ENCODE measurements at regions not wholly inside any gene's neighbourhood (a gene's known extent, or its start where the extent isn't known, plus 50 kb on each side); places are given as distances from the start of the nearest gene placed in this dataset.
"Not testable (repeated sequence)": the region's sequence is repeated elsewhere in the genome, so short reads cannot be mapped to it uniquely, and the experiment has no call there.

DNA sequence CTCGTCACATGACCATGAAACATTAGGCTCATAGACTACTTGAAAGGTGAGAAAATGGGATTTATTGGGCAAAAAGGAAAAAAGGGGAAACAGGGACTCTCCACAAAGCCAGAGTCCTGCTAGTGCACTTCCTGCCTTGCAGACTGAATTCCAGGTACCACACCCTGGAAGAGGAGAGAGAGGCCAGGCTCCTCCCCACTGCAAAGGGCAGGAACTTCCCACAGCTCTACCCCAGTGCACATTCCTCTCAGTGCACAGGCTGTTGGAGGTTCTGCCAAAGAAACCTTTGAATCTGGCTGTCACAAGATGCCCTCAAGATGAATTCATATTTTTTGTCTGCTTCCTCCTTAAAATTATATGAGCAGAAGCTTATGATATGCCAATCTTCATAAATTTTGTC lies 920.4 kb upstream of the GJE1 start:
- Histone ChIP-seq H3K4me3 (ENCODE audit: low read length) (no peak overlapping the region), H3K27me3 (replicated peaks; ENCODE audit: control insufficient read depth, insufficient read depth, low read length) (no peaks in the 10 kb centered on the region), H3K4me1 (ENCODE audit: control insufficient read depth, insufficient read depth, low read length) (no peaks in the 10 kb centered on the region), H3K36me3 (ENCODE audit: control insufficient read depth, insufficient read depth, low read length, severe bottlenecking) (no peaks in the 10 kb centered on the region), H3K9me3 (ENCODE audit: control insufficient read depth, low read length) (no peaks in the 10 kb centered on the region), H3K9ac (ENCODE audit: low read length) (no peak overlapping the region)
- DNase-seq (ENCODE audit: low read depth) = no peak

DNA sequence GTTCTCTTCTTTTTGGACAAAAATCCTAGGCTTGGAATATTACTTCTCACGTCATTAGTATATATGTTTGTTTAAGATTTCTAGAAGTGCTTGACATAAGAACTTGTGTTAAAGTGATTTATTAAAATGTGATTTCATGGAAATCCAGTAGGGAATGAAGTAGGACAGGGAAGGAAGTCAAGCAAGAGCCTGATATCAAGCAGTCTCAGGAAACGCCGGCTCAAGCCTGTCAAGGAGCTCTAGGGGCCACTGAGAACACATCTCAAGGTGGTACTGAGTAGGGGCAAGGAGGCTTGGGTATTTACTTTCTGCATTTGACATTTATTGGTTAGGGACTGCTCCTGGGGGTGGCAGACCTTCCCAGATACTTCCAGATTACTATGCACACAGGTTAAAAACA lies 920.9 kb upstream of the GJE1 start:
- Histone ChIP-seq H3K9ac (ENCODE audit: low read length) (no peak overlapping the region), H3K9me3 (ENCODE audit: control insufficient read depth, low read length) (no peaks in the 10 kb centered on the region)
- DNase-seq (ENCODE audit: low read depth) = no peak

DNA sequence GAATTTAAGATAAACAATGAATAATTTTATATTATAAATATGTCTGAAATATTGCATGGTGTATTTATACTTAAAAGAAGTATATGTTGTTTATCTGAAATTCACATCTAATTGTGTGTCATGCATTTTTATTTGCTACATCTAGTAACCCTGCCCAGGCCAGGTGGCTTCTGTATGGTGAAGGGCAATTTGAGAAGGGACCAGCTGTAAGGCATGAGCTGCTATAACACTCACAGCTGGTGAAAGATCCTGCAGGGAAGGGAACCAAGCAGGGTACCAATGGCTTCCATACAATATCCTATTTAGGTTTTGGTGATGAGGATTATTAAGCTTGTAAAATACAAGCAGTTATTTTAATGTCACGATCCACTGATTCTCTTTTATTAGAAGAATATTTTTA lies 921.8 kb upstream of the GJE1 start:
- Histone ChIP-seq H3K4me3 (ENCODE audit: low read length) (no peak overlapping the region), H3K27me3 (replicated peaks; ENCODE audit: control insufficient read depth, insufficient read depth, low read length) (no peaks in the 10 kb centered on the region), H3K4me1 (ENCODE audit: control insufficient read depth, insufficient read depth, low read length) (no peaks in the 10 kb centered on the region), H3K9me3 (ENCODE audit: control insufficient read depth, low read length) (no peaks in the 10 kb centered on the region), H3K36me3 (ENCODE audit: control insufficient read depth, insufficient read depth, low read length, severe bottlenecking) (no peaks in the 10 kb centered on the region), H3K9ac (ENCODE audit: low read length) (no peak overlapping the region)
- DNase-seq (ENCODE audit: low read depth) = no peak

More for the DNA sequence above, 920.9 kb upstream of the GJE1 start:
- Histone ChIP-seq H3K36me3 (ENCODE audit: control insufficient read depth, insufficient read depth, low read length, severe bottlenecking) (no peaks in the 10 kb centered on the region), H3K4me1 (ENCODE audit: control insufficient read depth, insufficient read depth, low read length) (no peaks in the 10 kb centered on the region), H3K27me3 (replicated peaks; ENCODE audit: control insufficient read depth, insufficient read depth, low read length) (no peaks in the 10 kb centered on the region), H3K4me3 (ENCODE audit: low read length) (no peak overlapping the region)

DNA sequence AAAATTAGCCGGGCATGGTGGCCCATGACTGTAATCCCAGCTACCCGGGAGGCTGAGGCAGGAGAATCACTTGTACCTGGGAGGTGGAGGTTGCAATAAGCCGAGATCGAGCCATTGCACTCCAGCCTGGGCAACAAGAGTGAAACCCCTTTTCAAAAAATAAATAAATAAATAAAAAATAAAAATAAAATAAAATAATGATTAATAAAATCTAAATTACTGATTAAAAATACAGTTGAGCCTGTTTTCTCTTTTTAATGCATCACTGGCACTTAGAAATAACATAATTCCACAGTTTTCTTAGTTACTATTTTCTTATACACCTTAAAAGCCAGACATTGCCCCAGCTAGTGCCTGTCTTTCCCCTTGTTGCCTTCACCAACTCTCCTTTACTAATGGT lies 922.8 kb upstream of the GJE1 start:
- Histone ChIP-seq H3K4me3 (ENCODE audit: low read length) (no peak overlapping the region), H3K9ac (ENCODE audit: low read length) (no peak overlapping the region), H3K9me3 (ENCODE audit: control insufficient read depth, low read length) (no peaks in the 10 kb centered on the region), H3K27me3 (replicated peaks; ENCODE audit: control insufficient read depth, insufficient read depth, low read length) (no peaks in the 10 kb centered on the region), H3K36me3 (ENCODE audit: control insufficient read depth, insufficient read depth, low read length, severe bottlenecking) (no peaks in the 10 kb centered on the region), H3K4me1 (ENCODE audit: control insufficient read depth, insufficient read depth, low read length) (no peaks in the 10 kb centered on the region)
- DNase-seq (ENCODE audit: low read depth) = no peak

GRCh38 chr6:141208101-141208500 lies 924.6 kb upstream of the GJE1 start:
- no peak for DNase-seq (ENCODE audit: low read depth)
- Histone ChIP-seq H3K9me3 (ENCODE audit: control insufficient read depth, low read length) (no peaks in the 10 kb centered on the region), H3K4me1 (ENCODE audit: control insufficient read depth, insufficient read depth, low read length) (no peaks in the 10 kb centered on the region), H3K9ac (ENCODE audit: low read length) (no peak overlapping the region), H3K4me3 (ENCODE audit: low read length) (no peak overlapping the region), H3K36me3 (ENCODE audit: control insufficient read depth, insufficient read depth, low read length, severe bottlenecking) (no peaks in the 10 kb centered on the region), H3K27me3 (replicated peaks; ENCODE audit: control insufficient read depth, insufficient read depth, low read length) (no peaks in the 10 kb centered on the region)

- H3K9me3 ChIP-seq (ENCODE audit: control insufficient read depth, low read length) = no peaks in the 10 kb centered on the region
These were observed 928.7 kb upstream of the GJE1 start for GRCh38 chr6:141203902-141204575.

GRCh38 chr6:141202626-141203025 lies 930.1 kb upstream of the GJE1 start:
- DNase-seq (ENCODE audit: low read depth) = no peak
- no peaks in the 10 kb centered on the region for H3K36me3 ChIP-seq (ENCODE audit: control insufficient read depth, insufficient read depth, low read length, severe bottlenecking)
- no peaks in the 10 kb centered on the region for H3K9me3 ChIP-seq (ENCODE audit: control insufficient read depth, low read length)
- no peak overlapping the region for H3K9ac ChIP-seq (ENCODE audit: low read length)
- no peak overlapping the region for H3K4me3 ChIP-seq (ENCODE audit: low read length)
- no peaks in the 10 kb centered on the region for H3K27me3 ChIP-seq (replicated peaks; ENCODE audit: control insufficient read depth, insufficient read depth, low read length)
- H3K4me1 ChIP-seq (ENCODE audit: control insufficient read depth, insufficient read depth, low read length) = no peaks in the 10 kb centered on the region

More at GRCh38 chr6:141203902-141204575, 928.7 kb upstream of the GJE1 start:
- no peaks in the 10 kb centered on the region for H3K36me3 ChIP-seq (ENCODE audit: control insufficient read depth, insufficient read depth, low read length, severe bottlenecking)
- no peak overlapping the region for H3K4me3 ChIP-seq (ENCODE audit: low read length)
- no peak overlapping the region for H3K9ac ChIP-seq (ENCODE audit: low read length)
- no peaks in the 10 kb centered on the region for H3K27me3 ChIP-seq (replicated peaks; ENCODE audit: control insufficient read depth, insufficient read depth, low read length)
- peak; percentile 55 for DNase-seq (ENCODE audit: low read depth)
- H3K4me1 ChIP-seq (ENCODE audit: control insufficient read depth, insufficient read depth, low read length) = no peaks in the 10 kb centered on the region

GRCh38 chr6:141199074-141199473 lies 933.7 kb upstream of the GJE1 start:
- no peaks in the 10 kb centered on the region for H3K4me1 ChIP-seq (ENCODE audit: control insufficient read depth, insufficient read depth, low read length)
- peak; percentile 48 for DNase-seq (ENCODE audit: low read depth)
- H3K9me3 ChIP-seq (ENCODE audit: control insufficient read depth, low read length) = peaks cover 3% of the 10 kb centered on the region
- H3K36me3 ChIP-seq (ENCODE audit: control insufficient read depth, insufficient read depth, low read length, severe bottlenecking) = no peaks in the 10 kb centered on the region
- H3K9ac ChIP-seq (ENCODE audit: low read length) = no peak overlapping the region
- no peak overlapping the region for H3K4me3 ChIP-seq (ENCODE audit: low read length)
- H3K27me3 ChIP-seq (replicated peaks; ENCODE audit: control insufficient read depth, insufficient read depth, low read length) = no peaks in the 10 kb centered on the region

DNA sequence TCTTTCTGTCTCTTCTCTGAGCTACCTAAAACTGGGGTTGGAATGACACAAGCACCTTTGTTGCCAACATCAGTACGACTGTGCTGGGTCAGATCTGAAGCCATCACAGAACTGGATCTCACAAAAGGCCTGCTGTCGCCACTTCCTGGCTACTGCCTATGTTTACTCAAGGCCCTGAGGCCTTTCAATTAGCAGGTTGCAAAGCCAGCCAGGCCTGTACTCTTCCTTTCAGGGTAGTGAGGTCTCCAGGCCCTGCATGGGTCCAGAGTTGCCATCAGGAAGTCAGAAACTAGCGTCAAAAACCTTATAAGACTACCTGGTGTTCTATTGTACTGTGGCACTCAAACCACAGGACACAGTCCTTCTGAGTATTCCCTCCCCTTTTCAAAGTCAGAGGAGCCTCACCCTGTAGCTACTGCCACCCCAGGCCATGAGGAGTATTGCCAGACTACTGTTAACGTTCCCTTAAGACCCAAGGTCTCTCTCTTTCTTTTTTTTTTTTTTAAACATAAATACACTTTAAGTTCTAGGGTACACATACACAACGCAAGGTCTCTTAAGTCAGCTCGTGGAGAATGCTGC lies 937.4 kb upstream of the GJE1 start:
- Histone ChIP-seq H3K4me3 (ENCODE audit: low read length) (no peak overlapping the region), H3K4me1 (ENCODE audit: control insufficient read depth, insufficient read depth, low read length) (no peaks in the 10 kb centered on the region), H3K27me3 (replicated peaks; ENCODE audit: control insufficient read depth, insufficient read depth, low read length) (no peaks in the 10 kb centered on the region), H3K36me3 (ENCODE audit: control insufficient read depth, insufficient read depth, low read length, severe bottlenecking) (no peaks in the 10 kb centered on the region), H3K9ac (ENCODE audit: low read length) (no peak overlapping the region), H3K9me3 (ENCODE audit: control insufficient read depth, low read length) (peaks cover 24% of the 10 kb centered on the region)
- no peak for DNase-seq (ENCODE audit: low read depth)

GRCh38 chr6:141183368-141183767 lies 949.4 kb upstream of the GJE1 start:
- H3K9me3 ChIP-seq (ENCODE audit: control insufficient read depth, low read length) = peaks cover 8% of the 10 kb centered on the region
- no peak for DNase-seq (ENCODE audit: low read depth)
- no peaks in the 10 kb centered on the region for H3K36me3 ChIP-seq (ENCODE audit: control insufficient read depth, insufficient read depth, low read length, severe bottlenecking)
- H3K27me3 ChIP-seq (replicated peaks; ENCODE audit: control insufficient read depth, insufficient read depth, low read length) = no peaks in the 10 kb centered on the region
- H3K4me3 ChIP-seq (ENCODE audit: low read length) = no peak overlapping the region
- H3K9ac ChIP-seq (ENCODE audit: low read length) = no peak overlapping the region
- H3K4me1 ChIP-seq (ENCODE audit: control insufficient read depth, insufficient read depth, low read length) = no peaks in the 10 kb centered on the region

- DNase-seq (ENCODE audit: low read depth); H3K4me1 ChIP-seq (ENCODE audit: control insufficient read depth, insufficient read depth, low read length); H3K4me3 ChIP-seq (ENCODE audit: low read length); H3K27me3 ChIP-seq (replicated peaks; ENCODE audit: control insufficient read depth, insufficient read depth, low read length); H3K36me3 ChIP-seq (ENCODE audit: control insufficient read depth, insufficient read depth, low read length, severe bottlenecking); H3K9ac ChIP-seq (ENCODE audit: low read length); H3K9me3 ChIP-seq (ENCODE audit: control insufficient read depth, low read length): not testable (repeated sequence)
These were observed 957.3 kb upstream of the GJE1 start for GRCh38 chr6:141175458-141175857.

GRCh38 chr6:141174932-141175331 lies 957.8 kb upstream of the GJE1 start:
- no peaks in the 10 kb centered on the region for H3K9me3 ChIP-seq (ENCODE audit: control insufficient read depth, low read length)
- H3K4me3 ChIP-seq (ENCODE audit: low read length) = no peak overlapping the region
- no peaks in the 10 kb centered on the region for H3K36me3 ChIP-seq (ENCODE audit: control insufficient read depth, insufficient read depth, low read length, severe bottlenecking)
- no peaks in the 10 kb centered on the region for H3K27me3 ChIP-seq (replicated peaks; ENCODE audit: control insufficient read depth, insufficient read depth, low read length)
- no peak for DNase-seq (ENCODE audit: low read depth)
- H3K4me1 ChIP-seq (ENCODE audit: control insufficient read depth, insufficient read depth, low read length) = peaks cover 3% of the 10 kb centered on the region
- H3K9ac ChIP-seq (ENCODE audit: low read length) = no peak overlapping the region

All from adipocyte (in vitro differentiated cells).